H1 (cell line): ENCODE measurements at regions not wholly inside any gene's neighbourhood (a gene's known extent, or its start where the extent isn't known, plus 50 kb on each side); places are given as distances from the start of the nearest gene placed in this dataset.

Experiments used
- CTCF ChIA-PET: fragments of 300-600 bp; sonication (Branson Sonifier 250); formaldehyde crosslinking; loops from one replicate; lab custom pipeline; 2021; ENCODE audit not compliant: partially characterized antibody; lab: Charles Lee
- POLR2A ChIA-PET: fragments of 300-600 bp; sonication (Branson Sonifier 250); formaldehyde crosslinking; loops from one replicate; lab custom pipeline; 2021; ENCODE audit warnings: inconsistent platforms; ENCODE audit not compliant: partially characterized antibody; lab: Charles Lee
- DNase-seq, 2 experiments: peaks; one replicate each; pipeline versions ENCODE4 v3.0.0 to v3.0.0-alpha.2; 2010 to 2022; ENCODE audit warnings: low spot score in 2 of 2, low read depth in 1 of 2, mixed read lengths in 1 of 2
- FAIRE-seq: peaks from 2 replicates; lab custom pipeline; 2011; peaks lifted over from hg19 to GRCh38; lab: Jason Lieb, UNC
- H2AFZ ChIP-seq: 2 replicates; pipeline ENCODE4 v1.8.1; 2012; ENCODE audit warnings: low read length, inconsistent platforms
- H2AK5ac ChIP-seq: 2 replicates; pipeline ENCODE4 v1.6.1; 2013; ENCODE audit warnings: low read depth, low read length
- H2BK120ac ChIP-seq: replicated peaks from 2 replicates; pipeline ENCODE3; 2013; ENCODE audit warnings: low read depth, low read length, inconsistent platforms
- H2BK12ac ChIP-seq: 2 replicates; pipeline ENCODE4 v1.6.1; 2013; ENCODE audit warnings: low read depth, low read length
- H2BK15ac ChIP-seq: 2 replicates; pipeline ENCODE4 v1.6.1; 2013; ENCODE audit warnings: low read length
- H2BK20ac ChIP-seq: 2 replicates; pipeline ENCODE4 v1.6.1; 2013; ENCODE audit warnings: low read length
- H2BK5ac ChIP-seq: 2 replicates; pipeline ENCODE4 v1.6.1; 2013; ENCODE audit warnings: low read depth, low read length
- H3K14ac ChIP-seq: 2 replicates; pipeline ENCODE4 v1.6.1; 2013; ENCODE audit warnings: inconsistent platforms; ENCODE audit not compliant: insufficient read length
- H3K18ac ChIP-seq: 2 replicates; pipeline ENCODE4 v1.6.1; 2013; ENCODE audit warnings: low read length; ENCODE audit errors: extremely low read depth
- H3K23ac ChIP-seq: 2 replicates; pipeline ENCODE4 v1.6.1; 2013; ENCODE audit warnings: inconsistent platforms; ENCODE audit not compliant: insufficient read length
- H3K23me2 ChIP-seq: 2 replicates; pipeline ENCODE4 v1.6.1; 2013; ENCODE audit warnings: low read depth, low read length
- H3K27ac ChIP-seq: 2 replicates; pipeline ENCODE4 v1.6.1; 2011; ENCODE audit warnings: low read depth, low read length, inconsistent platforms
- H3K27me3 ChIP-seq, 4 experiments: replicated peaks in 1 of 4; 1 replicate in 1 of 4; 2 replicates in 3 of 4; pipeline versions ENCODE4 v1.6.1 to v1.8.1; 2011 to 2013; ENCODE audit warnings: low read length in 3 of 4, mild to moderate bottlenecking in 3 of 4, inconsistent platforms in 2 of 4, mixed read lengths in 2 of 4, moderate library complexity in 1 of 4; ENCODE audit not compliant: control insufficient read depth in 3 of 4, insufficient read depth in 3 of 4; ENCODE audit errors: extremely low read depth in 1 of 4
- H3K36me3 ChIP-seq, 4 experiments: 2 replicates each; pipeline versions ENCODE4 v1.6.1 to v1.8.1; 2011 to 2013; ENCODE audit warnings: mild to moderate bottlenecking in 4 of 4, low read length in 3 of 4, moderate library complexity in 2 of 4, control low read depth in 1 of 4, inconsistent platforms in 1 of 4; ENCODE audit not compliant: insufficient read depth in 4 of 4, control insufficient read depth in 2 of 4
- H3K4ac ChIP-seq: replicated peaks from 2 replicates; pipeline ENCODE3; 2013; ENCODE audit warnings: low read length, low read depth, mixed read lengths, inconsistent platforms; ENCODE audit not compliant: insufficient read length
- H3K4me1 ChIP-seq, 4 experiments: replicated peaks in 1 of 4; 1 replicate in 1 of 4; 2 replicates in 3 of 4; pipeline versions ENCODE4 v1.6.1 to v1.8.1; 2011 to 2013; ENCODE audit warnings: low read length in 3 of 4, inconsistent platforms in 2 of 4, mixed read lengths in 1 of 4; ENCODE audit not compliant: insufficient read depth in 4 of 4, control insufficient read depth in 3 of 4
- H3K4me2 ChIP-seq, 2 experiments: 2 replicates each; pipeline versions ENCODE4 v1.6.1 to v1.8.1; 2011 to 2013; ENCODE audit warnings: low read depth in 2 of 2, low read length in 2 of 2, control low read depth in 1 of 2, inconsistent platforms in 1 of 2, mild to moderate bottlenecking in 1 of 2; ENCODE audit not compliant: insufficient read depth in 1 of 2
- H3K4me3 ChIP-seq, 4 experiments: fragments of 200-600, 300-600 bp in 1 of 4; sonication (generic), shearing (Covaris generic), sonication (Bioruptor Twin) in 1 of 4; 2 replicates each; pipeline versions ENCODE4 v1.5.1 to v1.8.1; 2011 to 2016; ENCODE audit warnings: low read length in 4 of 4, low read depth in 3 of 4, control low read depth in 2 of 4, inconsistent platforms in 2 of 4, mild to moderate bottlenecking in 2 of 4, mixed read lengths in 1 of 4, moderate library complexity in 1 of 4; ENCODE audit not compliant: insufficient read depth in 2 of 4; ENCODE audit errors: extremely low read depth in 1 of 4
- H3K56ac ChIP-seq: replicated peaks from 2 replicates; pipeline ENCODE3; 2013; ENCODE audit warnings: low read depth, mild to moderate bottlenecking, mixed read lengths, low read length, inconsistent platforms; ENCODE audit not compliant: insufficient read length
- H3K79me1 ChIP-seq: 2 replicates; pipeline ENCODE4 v1.6.1; 2013; ENCODE audit warnings: low read depth, low read length, control low read depth
- H3K79me2 ChIP-seq, 2 experiments: 2 replicates each; pipeline versions ENCODE4 v1.6.1 to v1.8.1; 2012 to 2013; ENCODE audit warnings: low read length in 2 of 2, mild to moderate bottlenecking in 2 of 2, inconsistent platforms in 1 of 2; ENCODE audit not compliant: insufficient read depth in 2 of 2, control insufficient read depth in 1 of 2
- H3K9ac ChIP-seq, 4 experiments: replicated peaks in 1 of 4; 1 replicate in 1 of 4; 2 replicates in 3 of 4; pipeline versions ENCODE4 v1.6.1 to v1.8.1; 2011 to 2013; ENCODE audit warnings: low read depth in 3 of 4, low read length in 3 of 4, control low read depth in 2 of 4, mild to moderate bottlenecking in 2 of 4, moderate library complexity in 2 of 4, inconsistent platforms in 1 of 4; ENCODE audit errors: extremely low read depth in 1 of 4
- H3K9me3 ChIP-seq, 2 experiments: 2 replicates each; pipeline versions ENCODE4 v1.6.1 to v1.8.1; 2012 to 2013; ENCODE audit warnings: mild to moderate bottlenecking in 2 of 2, moderate library complexity in 2 of 2, control low read depth in 1 of 2, inconsistent platforms in 1 of 2, low read depth in 1 of 2, low read length in 1 of 2, mixed read lengths in 1 of 2; ENCODE audit not compliant: insufficient read depth in 2 of 2
- H4K20me1 ChIP-seq, 2 experiments: replicated peaks in 1 of 2; 2 replicates each; pipeline versions ENCODE3 to v1.8.1; 2011 to 2013; ENCODE audit warnings: inconsistent platforms in 2 of 2, low read length in 2 of 2, mild to moderate bottlenecking in 1 of 2; ENCODE audit not compliant: insufficient read depth in 2 of 2, control insufficient read depth in 1 of 2
- H4K5ac ChIP-seq: 2 replicates; pipeline ENCODE4 v1.6.1; 2013; ENCODE audit warnings: low read length, low read depth, mixed read lengths, inconsistent platforms; ENCODE audit not compliant: insufficient read length
- H4K8ac ChIP-seq: 2 replicates; pipeline ENCODE4 v1.8.0; 2013; ENCODE audit warnings: mild to moderate bottlenecking, moderate library complexity, low read length, inconsistent platforms; ENCODE audit not compliant: insufficient read depth; ENCODE audit errors: extremely low read depth
- H4K91ac ChIP-seq: replicated peaks from 2 replicates; pipeline ENCODE3; 2013; ENCODE audit warnings: low read length, mixed read lengths, inconsistent platforms; ENCODE audit not compliant: insufficient read length
- NRF1 ChIP-seq: IDR thresholded peaks from 2 replicates; pipeline ENCODE4 v1.6.1; 2011; ENCODE audit warnings: mild to moderate bottlenecking, low read depth, low read length, improper control_type of control experiment
- SIX5 ChIP-seq: IDR thresholded peaks from 2 replicates; pipeline ENCODE4 v1.6.1; 2011; ENCODE audit warnings: mild to moderate bottlenecking, low read depth, low read length
- WGBS, 2 experiments: shearing (Covaris generic) in 1 of 2; methylation state at CpG; one replicate each; pipeline versions ENCODE4 v1.1.6 to v1.1.7; 2013 to 2015; ENCODE audit warnings: low lambda C conversion rate in 2 of 2, mixed read lengths in 2 of 2, inconsistent platforms in 1 of 2, low coverage in 1 of 2, missing lambda C conversion rate in 1 of 2; ENCODE audit not compliant: insufficient replicate concordance in 2 of 2, insufficient coverage in 1 of 2, insufficient read length in 1 of 2; ENCODE audit errors: extremely low coverage in 1 of 2, missing lambda C conversion rate in 1 of 2; 5-methylcytosine and 5-hydroxymethylcytosine counted together

DNA sequence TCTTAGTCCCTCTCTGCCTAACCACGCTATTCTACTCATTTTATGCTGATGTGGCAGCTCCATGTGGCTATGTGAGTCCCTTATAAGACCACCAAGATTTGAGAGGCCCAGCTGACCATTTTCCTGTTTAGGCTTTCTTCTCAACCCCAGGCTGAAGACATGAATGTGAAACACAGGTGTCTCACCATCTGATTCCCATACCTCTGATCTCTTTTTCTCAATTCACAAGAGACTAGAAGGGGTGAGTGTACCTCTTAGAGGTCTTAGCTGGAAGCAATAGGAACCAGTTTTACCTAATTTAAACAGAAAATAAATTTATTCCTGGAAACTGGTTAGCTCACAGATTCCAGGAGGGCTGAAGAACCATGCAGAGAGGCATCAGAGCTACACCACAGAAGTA is 276.5 kb upstream of the FMR1 start:
- Histone ChIP-seq H2BK20ac (no peak overlapping the region), H3K4me3 (no peak overlapping the region), H3K4me1 (peaks cover 0 to 3% (median 0%) of the 10 kb centered on the region in 4 experiments; a peak in 1 of 7 replicates), H3K27me3 (no peaks in the 10 kb centered on the region), H3K4ac (no peak overlapping the region), H3K23ac (no peak overlapping the region), H2BK5ac (no peak overlapping the region), H3K4me2 (no peak overlapping the region), H2AFZ (no peak overlapping the region), H3K27ac (no peak overlapping the region), H4K5ac (no peak overlapping the region), H3K14ac (no peak overlapping the region), H3K23me2 (no peaks in the 10 kb centered on the region), H3K9ac (no peak overlapping the region), H3K79me2 (no peaks in the 10 kb centered on the region), H3K56ac (no peak overlapping the region), H3K9me3 (no peaks in the 10 kb centered on the region; a peak in 1 of 4 replicates), H2AK5ac (no peak overlapping the region), H3K36me3 (no peaks in the 10 kb centered on the region), H2BK12ac (no peak overlapping the region), H3K18ac (no peak overlapping the region), H2BK15ac (no peak overlapping the region), H4K20me1 (no peaks in the 10 kb centered on the region), H4K8ac (no peak overlapping the region), H2BK120ac (no peak overlapping the region), H3K79me1 (no peaks in the 10 kb centered on the region), H4K91ac (no peak overlapping the region)
- WGBS, 2 experiments = 100% methylated on average over 1 of the region's 1 CpG; no CpG with 5 or more reads in 1 of the 2 experiments
- POLR2A ChIA-PET = no interaction called here
- FAIRE-seq (no peak), DNase-seq (no peak)
- CTCF ChIA-PET = interaction anchor here (0.6 kb wide), 1 partner anchor 458 kb away, joined by 3 read pairs; no protein-coding TSS in a partner anchor
- TF ChIP-seq SIX5 (no peak), NRF1 (no peak)
